GM23338 (cell line): ENCODE measurements at regions not wholly inside any gene's neighbourhood (a gene's known extent, or its start where the extent isn't known, plus 50 kb on each side); places are given as distances from the start of the nearest gene placed in this dataset.
"Not testable (repeated sequence)": the region's sequence is repeated elsewhere in the genome, so short reads cannot be mapped to it uniquely, and the experiment has no call there.

Experiments used
- ATAC-seq: fragments of 200-7000 bp; cut with Tn5 transposase; 3 replicates; pipeline ENCODE4 v1.9.1; 2020
- DNase-seq: peaks from one replicate; pipeline ENCODE4 v3.0.0-alpha.2; 2015; ENCODE audit warnings: low spot score
- H2AFZ ChIP-seq: fragments of 200-600 bp; sonication (generic); 2 replicates; pipeline ENCODE4 v1.8.0; 2016; ENCODE audit warnings: antibody characterized with exemption, mild to moderate bottlenecking, moderate library complexity
- H3F3A ChIP-seq: fragments of 200-600 bp; sonication (generic); replicated peaks from 2 replicates; pipeline ENCODE4 v1.8.0; 2017; ENCODE audit warnings: antibody characterized with exemption, mixed run types, low read depth
- H3K27ac ChIP-seq: fragments of 200-600 bp; sonication (generic); 2 replicates; pipeline ENCODE4 v1.6.1; 2016; ENCODE audit warnings: low read depth
- H3K27me3 ChIP-seq: fragments of 200-600 bp; sonication (generic); 2 replicates; pipeline ENCODE4 v1.8.0; 2016; ENCODE audit warnings: mild to moderate bottlenecking, mixed run types, moderate library complexity; ENCODE audit not compliant: insufficient read depth
- H3K36me3 ChIP-seq: fragments of 200-600 bp; sonication (generic); 2 replicates; pipeline ENCODE4 v1.8.0; 2016; ENCODE audit warnings: mild to moderate bottlenecking; ENCODE audit not compliant: insufficient read depth
- H3K4me1 ChIP-seq: fragments of 200-600 bp; sonication (generic); 2 replicates; pipeline ENCODE4 v1.8.0; 2016; ENCODE audit warnings: mild to moderate bottlenecking, moderate library complexity; ENCODE audit not compliant: insufficient read depth
- H3K4me2 ChIP-seq: fragments of 200-600 bp; sonication (generic); 2 replicates; pipeline ENCODE4 v1.7.1; 2017; ENCODE audit warnings: mixed run types
- H3K4me3 ChIP-seq: fragments of 200-600 bp; sonication (generic); 2 replicates; pipeline ENCODE4 v1.6.1; 2016; ENCODE audit warnings: mixed run types
- H3K79me2 ChIP-seq: fragments of 200-600 bp; sonication (generic); replicated peaks from 2 replicates; pipeline ENCODE4 v1.8.0; 2017; ENCODE audit warnings: mild to moderate bottlenecking; ENCODE audit not compliant: insufficient read depth
- H3K9me2 ChIP-seq: fragments of 200-600 bp; sonication (generic); 2 replicates; pipeline ENCODE4 v1.8.0; 2017; ENCODE audit not compliant: insufficient read depth
- H4K20me1 ChIP-seq: fragments of 200-600 bp; sonication (generic); replicated peaks from 2 replicates; pipeline ENCODE4 v1.8.0; 2017; ENCODE audit warnings: mild to moderate bottlenecking; ENCODE audit not compliant: insufficient read depth
- H3K27ac Mint-ChIP-seq: 2 replicates; pipeline ENCODE4 v1.8.0; 2020; ENCODE audit warnings: inconsistent platforms, mild to moderate bottlenecking, moderate library complexity, mixed read lengths
- H3K27me3 Mint-ChIP-seq: 3 replicates; pipeline ENCODE4 v1.8.0; 2022; ENCODE audit warnings: low read depth, mild to moderate bottlenecking, moderate library complexity, mixed read lengths, inconsistent platforms; ENCODE audit not compliant: insufficient read depth, poor library complexity
- H3K36me3 Mint-ChIP-seq: 3 replicates; pipeline ENCODE4 v1.8.0; 2021; ENCODE audit warnings: low read depth, mild to moderate bottlenecking, inconsistent platforms, moderate library complexity, mixed read lengths
- H3K4me1 Mint-ChIP-seq: 3 replicates; pipeline ENCODE4 v1.8.0; 2020; ENCODE audit warnings: mild to moderate bottlenecking, inconsistent platforms, mixed read lengths
- H3K4me3 Mint-ChIP-seq: 3 replicates; pipeline ENCODE4 v1.8.0; 2021; ENCODE audit warnings: moderate library complexity, mild to moderate bottlenecking, inconsistent platforms, mixed read lengths
- H3K9me3 Mint-ChIP-seq: 3 replicates; pipeline ENCODE4 v1.8.0; 2020; ENCODE audit warnings: moderate library complexity, mild to moderate bottlenecking, inconsistent platforms, mixed read lengths
- CREB1 ChIP-seq: fragments of 250-450 bp; sonication (Bioruptor Pico); IDR thresholded peaks from 2 replicates; pipeline ENCODE4 v1.5.0; 2020; ENCODE audit warnings: low read depth, mild to moderate bottlenecking, moderate library complexity
- CTCF ChIP-seq, 2 experiments: fragments of 200-600 bp in 1 of 2; sonication (generic) in 1 of 2; conservative IDR thresholded peaks; 2 replicates each; pipeline versions ENCODE4 v1.5.1 to v1.6.1; 2016 to 2017; ENCODE audit warnings: antibody characterized with exemption in 2 of 2, low read depth in 2 of 2, mild to moderate bottlenecking in 2 of 2, moderate library complexity in 1 of 2
- EZH2phosphoT487 ChIP-seq: fragments of 200-600 bp; sonication (generic); IDR thresholded peaks from one replicate; pipeline ENCODE4 v1.8.1; 2018; ENCODE audit warnings: antibody characterized with exemption; ENCODE audit not compliant: unreplicated experiment
- JUNB ChIP-seq: IDR thresholded peaks from one replicate; pipeline ENCODE4 v1.6.1; 2016; ENCODE audit warnings: antibody characterized with exemption; ENCODE audit not compliant: unreplicated experiment
- NANOG ChIP-seq: IDR thresholded peaks from 2 replicates; pipeline ENCODE4 v1.6.1; 2016; ENCODE audit warnings: antibody characterized with exemption, borderline replicate concordance
- POLR2AphosphoS5 ChIP-seq: IDR thresholded peaks from 2 replicates; pipeline ENCODE4 v1.6.1; 2016; ENCODE audit warnings: antibody characterized with exemption, low read depth
- REST ChIP-seq: IDR thresholded peaks from one replicate; pipeline ENCODE4 v1.6.1; 2018; ENCODE audit warnings: antibody characterized with exemption; ENCODE audit not compliant: unreplicated experiment
- ZNF114 ChIP-seq: fragments of 250-450 bp; sonication (Bioruptor Pico); IDR thresholded peaks from 2 replicates; pipeline ENCODE4 v1.5.0; 2020; ENCODE audit warnings: mild to moderate bottlenecking, moderate library complexity
- ZNF331 ChIP-seq: fragments of 250-450 bp; sonication (Bioruptor Pico); IDR thresholded peaks from 2 replicates; pipeline ENCODE4 v1.5.0; 2020; ENCODE audit warnings: low read depth, mild to moderate bottlenecking, moderate library complexity
- TF ChIP-seq, protein P1 (sequence below): IDR thresholded peaks from 2 replicates; pipeline ENCODE4 v1.6.1; 2016; ENCODE audit warnings: antibody characterized with exemption

GRCh38 chr6:49110916-49111315, 352.1 kb downstream of the MMUT start (continued):
- TF ChIP-seq REST (no peak), CTCF (conservative IDR thresholded peaks at IDR 0.05; ENCODE audit: low read depth in 2 of 2) (no peak), JUNB (no peak)

GRCh38 chr6:49097664-49098063, 365.4 kb downstream of the MMUT start:
- not testable (repeated sequence) for H3K4me1 Mint-ChIP-seq, ATAC-seq, H3K27ac ChIP-seq, H3K4me3 Mint-ChIP-seq, H2AFZ ChIP-seq, H3K4me3 ChIP-seq, H4K20me1 ChIP-seq, H3K4me2 ChIP-seq, H3K4me1 ChIP-seq, H3K36me3 ChIP-seq, H3K79me2 ChIP-seq, H3K27me3 ChIP-seq, DNase-seq, H3K9me2 ChIP-seq, H3F3A ChIP-seq, H3K27ac Mint-ChIP-seq, H3K27me3 Mint-ChIP-seq
- Mint-ChIP-seq H3K36me3 (peaks cover 37% of the 10 kb centered on the region), H3K9me3 (peaks cover 43% of the 10 kb centered on the region)

DNA sequence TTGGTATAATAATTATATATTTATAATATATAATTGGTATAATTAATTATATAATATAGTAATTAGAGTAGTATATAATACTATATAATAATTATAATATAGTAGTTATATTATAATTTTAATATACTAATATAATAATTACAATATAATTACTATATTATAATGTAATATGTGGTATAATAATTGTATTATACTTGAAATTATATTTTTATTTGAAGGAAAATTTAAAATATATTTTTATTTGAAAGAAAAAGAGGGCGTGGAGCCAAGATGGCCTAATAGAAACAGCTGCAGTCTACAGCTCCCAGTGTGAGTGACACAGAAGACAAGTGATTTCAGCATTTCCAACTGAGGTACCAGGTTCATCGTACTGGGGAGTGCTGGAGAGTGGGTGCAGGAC, 365.9 kb downstream of the MMUT start:
- H3K9me3 Mint-ChIP-seq = peaks cover 43% of the 10 kb centered on the region
- peaks cover 37% of the 10 kb centered on the region for H3K36me3 Mint-ChIP-seq
- Histone ChIP-seq H2AFZ (no peak overlapping the region), H3K4me2 (no peak overlapping the region), H3K27me3 (no peaks in the 10 kb centered on the region), H4K20me1 (no peaks in the 10 kb centered on the region), H3K36me3 (peaks cover 3% of the 10 kb centered on the region; the same call in 1 of the 2 replicates), H3K27ac (no peak overlapping the region), H3K79me2 (no peaks in the 10 kb centered on the region), H3K9me2 (peaks cover 8% of the 10 kb centered on the region; the same call in 1 of the 2 replicates), H3K4me1 (no peaks in the 10 kb centered on the region), H3K4me3 (no peak overlapping the region), H3F3A (no peaks in the 10 kb centered on the region)
- no peaks in the 10 kb centered on the region for H3K4me1 Mint-ChIP-seq
- no peak overlapping the region for H3K27ac Mint-ChIP-seq
- no peak for TF ChIP-seq NANOG
- TF ChIP-seq EZH2phosphoT487 = no peak
- TF ChIP-seq, protein P1, sequence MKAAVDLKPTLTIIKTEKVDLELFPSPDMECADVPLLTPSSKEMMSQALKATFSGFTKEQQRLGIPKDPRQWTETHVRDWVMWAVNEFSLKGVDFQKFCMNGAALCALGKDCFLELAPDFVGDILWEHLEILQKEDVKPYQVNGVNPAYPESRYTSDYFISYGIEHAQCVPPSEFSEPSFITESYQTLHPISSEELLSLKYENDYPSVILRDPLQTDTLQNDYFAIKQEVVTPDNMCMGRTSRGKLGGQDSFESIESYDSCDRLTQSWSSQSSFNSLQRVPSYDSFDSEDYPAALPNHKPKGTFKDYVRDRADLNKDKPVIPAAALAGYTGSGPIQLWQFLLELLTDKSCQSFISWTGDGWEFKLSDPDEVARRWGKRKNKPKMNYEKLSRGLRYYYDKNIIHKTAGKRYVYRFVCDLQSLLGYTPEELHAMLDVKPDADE = no peak
- TF ChIP-seq JUNB = no peak
- no peak for TF ChIP-seq CTCF (conservative IDR thresholded peaks at IDR 0.05; ENCODE audit: low read depth in 2 of 2)
- TF ChIP-seq REST = no peak
- TF ChIP-seq CREB1 (CRISPR knock-in tag) = no peak
- no peak for TF ChIP-seq POLR2AphosphoS5
- no peak for TF ChIP-seq ZNF331
- no peak for TF ChIP-seq ZNF114 (CRISPR knock-in tag)
- peaks cover 2% of the 10 kb centered on the region for H3K27me3 Mint-ChIP-seq
- no peak overlapping the region for H3K4me3 Mint-ChIP-seq
- ATAC-seq = no peak
- no peak for DNase-seq
